ENCODE measurements at regions not wholly inside any gene's neighbourhood (a gene's known extent, or its start where the extent isn't known, plus 50 kb on each side); places are given as distances from the start of the nearest gene placed in this dataset.
"Not testable (repeated sequence)": the region's sequence is repeated elsewhere in the genome, so short reads cannot be mapped to it uniquely, and the experiment has no call there.

DNA sequence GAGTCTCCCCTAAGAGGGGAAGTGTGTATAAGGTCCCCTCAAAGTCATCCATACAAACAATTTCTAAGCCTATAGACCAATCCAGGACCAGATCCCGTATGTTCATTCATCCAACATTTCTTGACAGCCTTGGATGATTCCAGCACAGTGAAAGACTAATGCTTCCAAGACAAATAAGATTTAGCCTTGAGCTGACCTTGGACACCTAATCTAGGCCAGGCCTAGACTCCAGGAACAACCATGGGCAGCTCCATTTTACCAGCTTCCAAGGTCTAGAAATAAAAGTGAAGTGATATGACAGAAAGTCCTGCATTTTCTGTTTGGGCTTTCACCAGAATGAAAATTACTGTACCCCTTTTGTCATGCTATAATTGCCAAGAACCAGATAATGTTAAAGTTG is 67.9 kb upstream of the BCL6 start (continued):
- TF ChIP-seq, protein P1, sequence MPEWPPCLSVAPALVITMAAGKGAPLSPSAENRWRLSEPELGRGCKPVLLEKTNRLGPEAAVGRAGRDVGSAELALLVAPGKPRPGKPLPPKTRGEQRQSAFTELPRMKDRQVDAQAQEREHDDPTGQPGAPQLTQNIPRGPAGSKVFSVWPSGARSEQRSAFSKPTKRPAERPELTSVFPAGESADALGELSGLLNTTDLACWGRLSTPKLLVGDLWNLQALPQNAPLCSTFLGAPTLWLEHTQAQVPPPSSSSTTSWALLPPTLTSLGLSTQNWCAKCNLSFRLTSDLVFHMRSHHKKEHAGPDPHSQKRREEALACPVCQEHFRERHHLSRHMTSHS (tag by site-specific recombination; IDR thresholded peaks at IDR 0.05) = no peak
- TF ChIP-seq MEIS1 (CRISPR knock-in tag; IDR thresholded peaks at IDR 0.05; ENCODE audit: borderline replicate concordance) (no peak), ZNF335 (tag by site-specific recombination; conservative IDR thresholded peaks at IDR 0.05) (no peak), ZNF768 (tag by site-specific recombination; IDR thresholded peaks at IDR 0.05) (no peak), GLI2 (tag by site-specific recombination; IDR thresholded peaks at IDR 0.05; ENCODE audit: borderline replicate concordance, low read depth) (no peak), ZNF785 (tag by site-specific recombination; IDR thresholded peaks at IDR 0.05) (no peak), ZNF239 (tag by site-specific recombination; IDR thresholded peaks at IDR 0.05) (no peak), BCL11A (tag by site-specific recombination; IDR thresholded peaks at IDR 0.05; ENCODE audit: low read depth) (no peak), ZNF48 (tag by site-specific recombination; IDR thresholded peaks at IDR 0.05) (no peak), ZNF174 (tag by site-specific recombination; IDR thresholded peaks at IDR 0.05) (no peak), ZNF121 (tag by site-specific recombination; IDR thresholded peaks at IDR 0.05) (no peak)

DNA sequence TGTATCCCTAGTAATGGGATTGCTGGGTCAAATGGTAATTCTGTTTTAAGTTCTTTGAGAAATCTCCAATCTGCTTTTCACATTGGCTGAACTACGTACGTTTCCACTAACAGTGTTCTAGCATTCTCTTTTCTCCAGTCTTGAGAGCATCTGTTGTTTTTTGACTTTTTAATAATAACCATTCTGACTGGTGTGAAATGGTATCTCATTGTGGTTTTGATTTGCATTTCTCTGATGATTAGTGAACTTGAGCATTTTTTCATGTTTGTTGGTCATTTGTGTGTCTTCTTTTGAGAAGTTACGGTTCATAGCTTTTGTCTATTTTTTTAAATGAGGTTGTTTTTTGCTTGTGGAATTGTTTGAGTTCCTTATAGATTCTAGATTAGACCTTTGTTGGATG is 72.5 kb upstream of the BCL6 start:
- H3K27ac ChIP-seq (ENCODE audit: extremely low read depth, low read depth, low read length); H3K36me3 ChIP-seq (ENCODE audit: control insufficient read depth in 2 of 2, insufficient read depth in 1 of 2, low read length in 2 of 2); H3K4me3 ChIP-seq (ENCODE audit: low read depth, low read length); POLR2A ChIA-PET; CTCF ChIA-PET; H3K9me3 ChIP-seq (ENCODE audit: control insufficient read depth, insufficient read depth, low read depth, low read length); H3K4me1 ChIP-seq (ENCODE audit: control insufficient read depth, insufficient read depth, low read length): not testable (repeated sequence)

DNA sequence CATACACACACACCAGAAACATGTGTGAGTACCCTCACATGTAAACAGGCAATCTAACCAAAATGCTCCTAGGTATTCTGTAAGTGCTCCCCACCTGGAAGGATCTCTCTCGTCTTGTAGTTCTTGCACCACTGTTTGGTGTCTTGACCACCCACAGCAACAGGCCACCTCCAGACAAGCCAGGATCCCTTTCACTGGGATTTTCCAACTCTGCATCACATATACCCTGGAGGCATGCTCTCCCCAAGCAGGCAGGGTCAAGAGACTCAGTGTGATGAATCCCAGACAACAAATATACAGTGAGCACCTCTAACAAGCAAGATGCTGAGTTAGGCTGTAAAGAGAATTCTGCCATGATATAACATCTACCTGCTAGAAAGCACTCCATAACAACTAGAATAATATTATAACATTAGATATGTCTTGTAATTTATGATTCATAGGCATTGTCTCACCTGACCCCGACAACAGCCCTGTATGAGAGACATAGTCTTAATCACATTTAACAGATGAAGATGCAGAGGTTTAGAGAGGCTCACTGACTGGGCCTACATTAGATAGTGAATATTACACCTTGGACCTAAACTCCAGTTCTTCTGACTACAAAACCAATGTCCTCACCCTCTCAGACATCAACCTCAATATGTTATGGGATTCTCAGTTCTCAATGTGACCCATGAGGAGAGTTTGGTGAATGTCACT is 76.5 kb upstream of the BCL6 start:
- POLR2A ChIA-PET = no interaction called here
- H3K9me3 ChIP-seq (ENCODE audit: control insufficient read depth, insufficient read depth, low read depth, low read length) = no peaks in the 10 kb centered on the region
- H3K36me3 ChIP-seq (ENCODE audit: control insufficient read depth in 2 of 2, insufficient read depth in 1 of 2, low read length in 2 of 2) = no peaks in the 10 kb centered on the region
- H3K4me1 ChIP-seq (ENCODE audit: control insufficient read depth, insufficient read depth, low read length) = no peaks in the 10 kb centered on the region
- TF ChIP-seq ZNF324 (tag by site-specific recombination; IDR thresholded peaks at IDR 0.05) = no peak
- no peak for TF ChIP-seq ZBTB8A (tag by site-specific recombination; IDR thresholded peaks at IDR 0.05)
- TF ChIP-seq ZNF37A (tag by site-specific recombination; IDR thresholded peaks at IDR 0.05) = no peak
- no peak for TF ChIP-seq ZNF350 (tag by site-specific recombination; IDR thresholded peaks at IDR 0.05)
- TF ChIP-seq SP2 (tag by site-specific recombination; IDR thresholded peaks at IDR 0.05) = no peak
- no peak for TF ChIP-seq ZNF366 (tag by site-specific recombination; conservative IDR thresholded peaks at IDR 0.05)
- TF ChIP-seq YY2 (tag by site-specific recombination; IDR thresholded peaks at IDR 0.05) = no peak
- TF ChIP-seq TCF7L2 (IDR thresholded peaks at IDR 0.05; ENCODE audit: borderline replicate concordance, low read depth, low read length) = no peak
- TF ChIP-seq ZBTB21 (tag by site-specific recombination; IDR thresholded peaks at IDR 0.05) = no peak
- no peak for TF ChIP-seq ZNF391 (tag by site-specific recombination; IDR thresholded peaks at IDR 0.05; ENCODE audit: borderline replicate concordance, low read depth)
- TF ChIP-seq, protein P2, sequence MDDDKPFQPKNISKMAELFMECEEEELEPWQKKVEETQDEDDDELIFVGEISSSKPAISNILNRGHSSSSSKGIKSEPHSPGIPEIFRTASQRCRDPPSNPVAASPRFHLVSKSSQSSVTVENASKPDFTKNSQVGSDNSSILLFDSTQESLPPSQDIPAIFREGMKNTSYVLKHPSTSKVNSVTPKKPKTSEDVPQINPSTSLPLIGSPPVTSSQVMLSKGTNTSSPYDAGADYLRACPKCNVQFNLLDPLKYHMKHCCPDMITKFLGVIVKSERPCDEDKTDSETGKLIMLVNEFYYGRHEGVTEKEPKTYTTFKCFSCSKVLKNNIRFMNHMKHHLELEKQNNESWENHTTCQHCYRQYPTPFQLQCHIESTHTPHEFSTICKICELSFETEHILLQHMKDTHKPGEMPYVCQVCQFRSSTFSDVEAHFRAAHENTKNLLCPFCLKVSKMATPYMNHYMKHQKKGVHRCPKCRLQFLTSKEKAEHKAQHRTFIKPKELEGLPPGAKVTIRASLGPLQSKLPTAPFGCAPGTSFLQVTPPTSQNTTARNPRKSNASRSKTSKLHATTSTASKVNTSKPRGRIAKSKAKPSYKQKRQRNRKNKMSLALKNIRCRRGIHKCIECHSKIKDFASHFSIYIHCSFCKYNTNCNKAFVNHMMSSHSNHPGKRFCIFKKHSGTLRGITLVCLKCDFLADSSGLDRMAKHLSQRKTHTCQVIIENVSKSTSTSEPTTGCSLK (tag by site-specific recombination; IDR thresholded peaks at IDR 0.05) = no peak
- no peak for TF ChIP-seq ZBTB7A (tag by site-specific recombination; IDR thresholded peaks at IDR 0.05; ENCODE audit: low read depth)
- no peak for TF ChIP-seq ZNF221 (tag by site-specific recombination; IDR thresholded peaks at IDR 0.05; ENCODE audit: borderline replicate concordance)
- no peak for TF ChIP-seq ZNF211 (tag by site-specific recombination; IDR thresholded peaks at IDR 0.05; ENCODE audit: low read depth)
- no peak for TF ChIP-seq ZNF830 (tag by site-specific recombination; IDR thresholded peaks at IDR 0.05; ENCODE audit: low read depth)
- no peak for TF ChIP-seq ZNF658 (tag by site-specific recombination; IDR thresholded peaks at IDR 0.05)
- TF ChIP-seq, protein P3, sequence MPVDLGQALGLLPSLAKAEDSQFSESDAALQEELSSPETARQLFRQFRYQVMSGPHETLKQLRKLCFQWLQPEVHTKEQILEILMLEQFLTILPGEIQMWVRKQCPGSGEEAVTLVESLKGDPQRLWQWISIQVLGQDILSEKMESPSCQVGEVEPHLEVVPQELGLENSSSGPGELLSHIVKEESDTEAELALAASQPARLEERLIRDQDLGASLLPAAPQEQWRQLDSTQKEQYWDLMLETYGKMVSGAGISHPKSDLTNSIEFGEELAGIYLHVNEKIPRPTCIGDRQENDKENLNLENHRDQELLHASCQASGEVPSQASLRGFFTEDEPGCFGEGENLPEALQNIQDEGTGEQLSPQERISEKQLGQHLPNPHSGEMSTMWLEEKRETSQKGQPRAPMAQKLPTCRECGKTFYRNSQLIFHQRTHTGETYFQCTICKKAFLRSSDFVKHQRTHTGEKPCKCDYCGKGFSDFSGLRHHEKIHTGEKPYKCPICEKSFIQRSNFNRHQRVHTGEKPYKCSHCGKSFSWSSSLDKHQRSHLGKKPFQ (tag by site-specific recombination; IDR thresholded peaks at IDR 0.05) = no peak
- H3K27ac ChIP-seq (ENCODE audit: extremely low read depth, low read depth, low read length) = no peak overlapping the region
- CTCF ChIA-PET = no interaction called here
- H3K4me3 ChIP-seq (ENCODE audit: low read depth, low read length) = no peak overlapping the region

Measured in HEK293 (cell line).